Muscle of arm (tissue), 1 donor: ENCODE measurements at regions not wholly inside any gene's neighbourhood (a gene's known extent, or its start where the extent isn't known, plus 50 kb on each side); places are given as distances from the start of the nearest gene placed in this dataset.

Source experiments
- DNase-seq: peaks from one replicate; pipeline ENCODE4 v3.0.0-alpha.2; 2013

- DNase-seq: no peak
Measured at GRCh38 chr16:85390511-85391174, 222.5 kb upstream of the GSE1 start.

GRCh38 chr16:85391175-85391707 lies 221.9 kb upstream of the GSE1 start:
- DNase-seq: no peak

- no peak for DNase-seq
Measured at GRCh38 chr16:85391769-85392583, 221.1 kb upstream of the GSE1 start.

GRCh38 chr16:85392756-85393673 lies 220.1 kb upstream of the GSE1 start:
- DNase-seq: no peak

- DNase-seq: peak; percentile 72
Measured at GRCh38 chr16:85393674-85394451, 219.3 kb upstream of the GSE1 start.

GRCh38 chr16:85394456-85395206 lies 218.5 kb upstream of the GSE1 start:
- no peak for DNase-seq

GRCh38 chr16:85395207-85395912 lies 217.8 kb upstream of the GSE1 start:
- DNase-seq: no peak

- no peak for DNase-seq
Measured at GRCh38 chr16:85395913-85396878, 216.9 kb upstream of the GSE1 start.

GRCh38 chr16:85396879-85397871 lies 215.9 kb upstream of the GSE1 start:
- DNase-seq: no peak

GRCh38 chr16:85398050-85398451 lies 215.1 kb upstream of the GSE1 start:
- no peak for DNase-seq

- DNase-seq: no peak
Measured at GRCh38 chr16:85398688-85399582, 214.2 kb upstream of the GSE1 start.

GRCh38 chr16:85399583-85400284 lies 213.4 kb upstream of the GSE1 start:
- no peak for DNase-seq

- no peak for DNase-seq
Measured at GRCh38 chr16:85400305-85401205, 212.6 kb upstream of the GSE1 start.

GRCh38 chr16:85401370-85401916 lies 211.7 kb upstream of the GSE1 start:
- no peak for DNase-seq
